A549 (cell line): ENCODE measurements at regions not wholly inside any gene's neighbourhood (a gene's known extent, or its start where the extent isn't known, plus 50 kb on each side); places are given as distances from the start of the nearest gene placed in this dataset.

ENCODE experiments used
- ATAC-seq, 2 experiments: fragments of 200-7000 bp in 1 of 2; fragments of >200 bp in 1 of 2; cut with Nextera tagmentation in 1 of 2; cut with Tn5 transposase in 1 of 2; 3 replicates each; pipeline versions ENCODE4 v1.8.0 to v1.9.1; 2018 to 2020; ENCODE audit warnings: mild to moderate bottlenecking in 1 of 2, moderate library complexity in 1 of 2
- CTCF ChIA-PET: fragments of 300-600 bp; sonication (Branson Sonifier 250); formaldehyde crosslinking; extraction: SDS; loops from one replicate; lab custom pipeline; 2021; ENCODE audit warnings: antibody characterized with exemption, inconsistent platforms; lab: Yijun Ruan, JAX
- POLR2A ChIA-PET: fragments of 350-600 bp; formaldehyde crosslinking; extraction: SDS; loops from one replicate; lab custom pipeline; 2021; ENCODE audit warnings: antibody characterized with exemption, inconsistent platforms; lab: Yijun Ruan, JAX
- DNase-seq, 2 experiments: peaks; one replicate each; pipeline versions ENCODE4 v3.0.0 to v3.0.0-alpha.2; 2011 to 2016; ENCODE audit warnings: low read depth in 1 of 2, low spot score in 1 of 2
- FAIRE-seq: peaks from 2 replicates; lab custom pipeline; 2011; peaks lifted over from hg19 to GRCh38; lab: Jason Lieb, UNC
- H3K27ac ChIP-seq, 2 experiments: fragments of >200 bp; sonication (Bioruptor Twin); formaldehyde crosslinking; 3 replicates each; pipeline ENCODE4 v1.5.1; 2016 to 2017
- H3K4me1 ChIP-seq: fragments of >200 bp; sonication (Bioruptor Twin); formaldehyde crosslinking; 3 replicates; pipeline ENCODE4 v1.6.1; 2016
- H3K4me2 ChIP-seq: fragments of >200 bp; sonication (Bioruptor Twin); formaldehyde crosslinking; 3 replicates; pipeline ENCODE4 v1.6.1; 2016
- H3K4me3 ChIP-seq: fragments of >200 bp; sonication (Bioruptor Twin); formaldehyde crosslinking; 3 replicates; pipeline ENCODE4 v1.5.1; 2016
- H3K9me3 ChIP-seq: fragments of >200 bp; sonication (Bioruptor Twin); formaldehyde crosslinking; 3 replicates; pipeline ENCODE4 v1.6.1; 2016
- ATOH8 ChIP-seq: fragments of 250-450 bp; sonication (Bioruptor Pico); IDR thresholded peaks from 2 replicates; pipeline ENCODE4 v1.5.0; 2020; ENCODE audit warnings: low read depth, mild to moderate bottlenecking, moderate library complexity
- CBX2 ChIP-seq: fragments of 200-600 bp; sonication (generic); IDR thresholded peaks from 2 replicates; pipeline ENCODE4 v1.6.1; 2016; ENCODE audit warnings: low read depth, mild to moderate bottlenecking, borderline replicate concordance
- CHD2 ChIP-seq: fragments of 150-350 bp; IDR thresholded peaks from 2 replicates; pipeline ENCODE4 v1.6.1; 2014; ENCODE audit warnings: low read length; ENCODE audit not compliant: partially characterized antibody
- CTCF ChIP-seq: fragments of >200 bp; sonication (Bioruptor Twin); formaldehyde crosslinking; IDR thresholded peaks from 3 replicates; pipeline ENCODE4 v1.5.1; 2016
- ESRRA ChIP-seq: fragments of 150-350 bp; IDR thresholded peaks from 2 replicates; pipeline ENCODE4 v1.6.1; 2014; ENCODE audit warnings: mild to moderate bottlenecking, low read length, borderline replicate concordance
- FOSL2 ChIP-seq, 2 experiments: fragments of 450-650 bp in 1 of 2; fragments of >200 bp in 1 of 2; sonication (Bioruptor Twin) in 1 of 2; formaldehyde crosslinking; IDR thresholded peaks; 2 replicates each; pipeline versions ENCODE4 v1.5.0 to v1.6.1; 2016 to 2020; ENCODE audit warnings: mild to moderate bottlenecking in 1 of 2, moderate library complexity in 1 of 2
- FOXS1 ChIP-seq: fragments of 250-450 bp; sonication (Bioruptor Pico); IDR thresholded peaks from 2 replicates; pipeline ENCODE4 v1.5.0; 2020; ENCODE audit warnings: mild to moderate bottlenecking, moderate library complexity
- HDAC2 ChIP-seq: fragments of 200-600 bp; sonication (generic); IDR thresholded peaks from 2 replicates; pipeline ENCODE4 v1.6.1; 2016
- HOXB13 ChIP-seq: fragments of 250-450 bp; sonication (Bioruptor Pico); IDR thresholded peaks from 2 replicates; pipeline ENCODE4 v1.5.0; 2020; ENCODE audit warnings: low read depth, mild to moderate bottlenecking, moderate library complexity
- HOXB5 ChIP-seq: fragments of 250-450 bp; sonication (Bioruptor Pico); IDR thresholded peaks from 2 replicates; pipeline ENCODE4 v1.5.0; 2020; ENCODE audit warnings: mild to moderate bottlenecking, moderate library complexity
- JUN ChIP-seq, 2 experiments: fragments of >200 bp; sonication (Bioruptor Twin); formaldehyde crosslinking; IDR thresholded peaks; 2 replicates in 1 of 2; 3 replicates in 1 of 2; pipeline ENCODE4 v1.6.1; 2016 to 2017
- KDM5A ChIP-seq: fragments of 200-600 bp; sonication (generic); IDR thresholded peaks from 2 replicates; pipeline ENCODE4 v1.6.1; 2016; ENCODE audit warnings: antibody characterized with exemption, mild to moderate bottlenecking
- MYC ChIP-seq: IDR thresholded peaks from 2 replicates; pipeline ENCODE4 v1.6.1; 2012; ENCODE audit warnings: mild to moderate bottlenecking, inconsistent platforms, low read length, improper control_type of control experiment, borderline replicate concordance
- NPAS2 ChIP-seq: fragments of 250-450 bp; sonication (Bioruptor Pico); IDR thresholded peaks from 2 replicates; pipeline ENCODE4 v1.8.0; 2022; ENCODE audit warnings: mild to moderate bottlenecking, moderate library complexity, borderline replicate concordance
- RARB ChIP-seq: fragments of 250-450 bp; sonication (Bioruptor Pico); IDR thresholded peaks from 2 replicates; pipeline ENCODE4 v1.8.0; 2021; ENCODE audit warnings: mild to moderate bottlenecking, moderate library complexity
- RNF2 ChIP-seq: fragments of 200-600 bp; sonication (generic); IDR thresholded peaks from 2 replicates; pipeline ENCODE4 v1.6.1; 2016; ENCODE audit warnings: low read depth, mild to moderate bottlenecking, antibody characterized with exemption, moderate library complexity, borderline replicate concordance
- SMC3 ChIP-seq: fragments of >200 bp; sonication (Bioruptor Twin); formaldehyde crosslinking; IDR thresholded peaks from 3 replicates; pipeline ENCODE4 v1.6.1; 2018; ENCODE audit warnings: inconsistent platforms
- ZFP36 ChIP-seq: fragments of 450-650 bp; IDR thresholded peaks from 2 replicates; pipeline ENCODE4 v1.6.1; 2014; ENCODE audit warnings: borderline replicate concordance; ENCODE audit not compliant: partially characterized antibody
- WGBS: methylation state at CpG from one replicate; pipeline ENCODE4 v1.1.6; 2017; ENCODE audit errors: missing lambda C conversion rate; 5-methylcytosine and 5-hydroxymethylcytosine counted together
- TF ChIP-seq, protein P1 (sequence below): fragments of 200-600 bp; sonication (generic); IDR thresholded peaks from 2 replicates; pipeline ENCODE4 v1.6.1; 2016; ENCODE audit warnings: antibody characterized with exemption, mild to moderate bottlenecking, moderate library complexity
- TF ChIP-seq, protein P2 (sequence below): IDR thresholded peaks from 2 replicates; pipeline ENCODE4 v1.6.1; 2012
- TF ChIP-seq, protein P3 (sequence below): fragments of 250-450 bp; sonication (Bioruptor Pico); IDR thresholded peaks from 2 replicates; pipeline ENCODE4 v1.5.0; 2021; ENCODE audit warnings: mild to moderate bottlenecking, moderate library complexity, borderline replicate concordance
- TF ChIP-seq, protein P4 (sequence below): fragments of 150-350 bp; IDR thresholded peaks from 2 replicates; pipeline ENCODE4 v1.6.1; 2014; ENCODE audit warnings: low read depth, mild to moderate bottlenecking, low read length
- TF ChIP-seq, protein P5 (sequence below): IDR thresholded peaks from 2 replicates; pipeline ENCODE4 v1.6.1; 2012; ENCODE audit warnings: low read depth, borderline replicate concordance
- TF ChIP-seq, protein P6 (sequence below): fragments of >200 bp; sonication (Bioruptor Twin); formaldehyde crosslinking; IDR thresholded peaks from 2 replicates; pipeline ENCODE4 v1.6.1; 2016

DNA sequence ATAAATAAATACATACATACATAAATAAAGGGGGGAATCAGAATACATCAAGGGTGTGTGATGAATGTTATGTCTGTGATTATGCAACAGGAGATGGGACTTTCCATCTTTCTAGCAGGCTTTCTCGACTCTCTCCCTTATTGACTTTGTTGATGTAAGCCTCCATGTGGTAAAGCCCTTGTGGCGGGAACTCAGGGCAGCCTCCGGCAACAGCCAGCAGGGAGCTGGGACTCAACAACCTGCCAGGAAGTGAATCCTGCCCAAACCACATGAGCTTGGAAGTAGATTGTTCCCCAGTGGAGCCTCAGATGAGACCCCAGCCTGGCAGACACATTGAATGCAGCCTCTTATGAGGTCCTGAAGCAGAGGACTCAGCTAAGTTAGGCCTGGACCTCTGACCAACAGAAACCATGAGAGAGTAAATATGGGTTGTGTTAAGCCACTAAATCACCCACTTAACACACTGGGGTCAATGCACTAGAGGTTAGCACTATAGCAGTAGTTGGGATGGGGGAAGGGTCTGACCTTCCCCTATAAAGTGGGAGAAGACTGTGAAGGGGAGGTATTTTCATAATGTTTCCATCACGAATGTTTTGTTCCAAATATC lies 104.0 kb downstream of the JCAD start:
- WGBS, result 58% methylated on average over 4 of the region's 4 CpGs
- H3K27ac ChIP-seq, result peak overlapping the region in 1 of 2 experiments; percentile 16; a peak in 1 of 6 replicates
- ATAC-seq, result 0 out of 6 replicates have a peak, but pooled peaks of 1 of the 2 experiments have one; percentile 28
- H3K4me2 ChIP-seq, result no peak overlapping the region
- H3K9me3 ChIP-seq, result peaks cover 6% of the 10 kb centered on the region; the same call in 1 of the 3 replicates
- TF ChIP-seq MYC (no peak), HOXB13 (no peak), CHD2 (no peak), JUN (IDR thresholded peaks at IDR 0.05) (no peak), CTCF (no peak), HOXB5 (no peak)
- TF ChIP-seq, protein P1, sequence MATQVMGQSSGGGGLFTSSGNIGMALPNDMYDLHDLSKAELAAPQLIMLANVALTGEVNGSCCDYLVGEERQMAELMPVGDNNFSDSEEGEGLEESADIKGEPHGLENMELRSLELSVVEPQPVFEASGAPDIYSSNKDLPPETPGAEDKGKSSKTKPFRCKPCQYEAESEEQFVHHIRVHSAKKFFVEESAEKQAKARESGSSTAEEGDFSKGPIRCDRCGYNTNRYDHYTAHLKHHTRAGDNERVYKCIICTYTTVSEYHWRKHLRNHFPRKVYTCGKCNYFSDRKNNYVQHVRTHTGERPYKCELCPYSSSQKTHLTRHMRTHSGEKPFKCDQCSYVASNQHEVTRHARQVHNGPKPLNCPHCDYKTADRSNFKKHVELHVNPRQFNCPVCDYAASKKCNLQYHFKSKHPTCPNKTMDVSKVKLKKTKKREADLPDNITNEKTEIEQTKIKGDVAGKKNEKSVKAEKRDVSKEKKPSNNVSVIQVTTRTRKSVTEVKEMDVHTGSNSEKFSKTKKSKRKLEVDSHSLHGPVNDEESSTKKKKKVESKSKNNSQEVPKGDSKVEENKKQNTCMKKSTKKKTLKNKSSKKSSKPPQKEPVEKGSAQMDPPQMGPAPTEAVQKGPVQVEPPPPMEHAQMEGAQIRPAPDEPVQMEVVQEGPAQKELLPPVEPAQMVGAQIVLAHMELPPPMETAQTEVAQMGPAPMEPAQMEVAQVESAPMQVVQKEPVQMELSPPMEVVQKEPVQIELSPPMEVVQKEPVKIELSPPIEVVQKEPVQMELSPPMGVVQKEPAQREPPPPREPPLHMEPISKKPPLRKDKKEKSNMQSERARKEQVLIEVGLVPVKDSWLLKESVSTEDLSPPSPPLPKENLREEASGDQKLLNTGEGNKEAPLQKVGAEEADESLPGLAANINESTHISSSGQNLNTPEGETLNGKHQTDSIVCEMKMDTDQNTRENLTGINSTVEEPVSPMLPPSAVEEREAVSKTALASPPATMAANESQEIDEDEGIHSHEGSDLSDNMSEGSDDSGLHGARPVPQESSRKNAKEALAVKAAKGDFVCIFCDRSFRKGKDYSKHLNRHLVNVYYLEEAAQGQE, result no peak
- TF ChIP-seq, protein P2, sequence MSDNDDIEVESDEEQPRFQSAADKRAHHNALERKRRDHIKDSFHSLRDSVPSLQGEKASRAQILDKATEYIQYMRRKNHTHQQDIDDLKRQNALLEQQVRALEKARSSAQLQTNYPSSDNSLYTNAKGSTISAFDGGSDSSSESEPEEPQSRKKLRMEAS, result no peak
- H3K4me3 ChIP-seq, result no peak overlapping the region
- peak in 1 of 2 experiments; percentile 29 for DNase-seq
- H3K4me1 ChIP-seq, result 0 out of 3 replicates have a peak, but pooled peaks cover 3% of the 10 kb centered on the region
- FAIRE-seq, result no peak
- ChIA-PET POLR2A (no interaction called here), CTCF (interaction anchor here (1.5 kb wide), 1 partner anchor 42 kb away, joined by 3 read pairs; no protein-coding TSS in a partner anchor)

GRCh38 chr10:29951441-29951931 lies 107.9 kb downstream of the JCAD start:
- DNase-seq, result no peak
- ATAC-seq, result no peak
- 86% methylated on average over 10 of the region's 11 CpGs for WGBS
- peak overlapping the region in 1 of 2 experiments; percentile 50; a peak in 2 of 6 replicates for H3K27ac ChIP-seq
- ChIA-PET POLR2A (interaction anchor here (0.6 kb wide), 1 partner anchor 157 kb away, joined by 3 read pairs; no protein-coding TSS in a partner anchor), CTCF (interaction anchor here (0.6 to 2.9 kb wide), 4 partner anchors 10 to 471 kb away, joined by 3 to 10 read pairs (median 5); no protein-coding TSS in a partner anchor)
- H3K4me1 ChIP-seq, result peaks cover 22% of the 10 kb centered on the region
- no peak overlapping the region for H3K4me2 ChIP-seq
- H3K9me3 ChIP-seq, result peaks cover 3% of the 10 kb centered on the region; the same call in 1 of the 3 replicates
- no peak overlapping the region for H3K4me3 ChIP-seq
- no peak for FAIRE-seq
- no peak for TF ChIP-seq HOXB5
- no peak for TF ChIP-seq RARB (CRISPR knock-in tag)
- no peak for TF ChIP-seq HDAC2
- TF ChIP-seq ESRRA, result no peak
- TF ChIP-seq ATOH8 (CRISPR knock-in tag), result no peak
- TF ChIP-seq, protein P3, sequence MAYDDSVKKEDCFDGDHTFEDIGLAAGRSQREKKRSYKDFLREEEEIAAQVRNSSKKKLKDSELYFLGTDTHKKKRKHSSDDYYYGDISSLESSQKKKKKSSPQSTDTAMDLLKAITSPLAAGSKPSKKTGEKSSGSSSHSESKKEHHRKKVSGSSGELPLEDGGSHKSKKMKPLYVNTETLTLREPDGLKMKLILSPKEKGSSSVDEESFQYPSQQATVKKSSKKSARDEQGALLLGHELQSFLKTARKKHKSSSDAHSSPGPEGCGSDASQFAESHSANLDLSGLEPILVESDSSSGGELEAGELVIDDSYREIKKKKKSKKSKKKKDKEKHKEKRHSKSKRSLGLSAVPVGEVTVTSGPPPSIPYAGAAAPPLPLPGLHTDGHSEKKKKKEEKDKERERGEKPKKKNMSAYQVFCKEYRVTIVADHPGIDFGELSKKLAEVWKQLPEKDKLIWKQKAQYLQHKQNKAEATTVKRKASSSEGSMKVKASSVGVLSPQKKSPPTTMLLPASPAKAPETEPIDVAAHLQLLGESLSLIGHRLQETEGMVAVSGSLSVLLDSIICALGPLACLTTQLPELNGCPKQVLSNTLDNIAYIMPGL (CRISPR knock-in tag), result no peak
- TF ChIP-seq KDM5A, result no peak
- TF ChIP-seq, protein P4, sequence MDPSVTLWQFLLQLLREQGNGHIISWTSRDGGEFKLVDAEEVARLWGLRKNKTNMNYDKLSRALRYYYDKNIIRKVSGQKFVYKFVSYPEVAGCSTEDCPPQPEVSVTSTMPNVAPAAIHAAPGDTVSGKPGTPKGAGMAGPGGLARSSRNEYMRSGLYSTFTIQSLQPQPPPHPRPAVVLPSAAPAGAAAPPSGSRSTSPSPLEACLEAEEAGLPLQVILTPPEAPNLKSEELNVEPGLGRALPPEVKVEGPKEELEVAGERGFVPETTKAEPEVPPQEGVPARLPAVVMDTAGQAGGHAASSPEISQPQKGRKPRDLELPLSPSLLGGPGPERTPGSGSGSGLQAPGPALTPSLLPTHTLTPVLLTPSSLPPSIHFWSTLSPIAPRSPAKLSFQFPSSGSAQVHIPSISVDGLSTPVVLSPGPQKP, result no peak
- no peak for TF ChIP-seq FOSL2 (IDR thresholded peaks at IDR 0.05)
- TF ChIP-seq FOSL2 (CRISPR knock-in tag; IDR thresholded peaks at IDR 0.05), result no peak
- TF ChIP-seq, protein P5, sequence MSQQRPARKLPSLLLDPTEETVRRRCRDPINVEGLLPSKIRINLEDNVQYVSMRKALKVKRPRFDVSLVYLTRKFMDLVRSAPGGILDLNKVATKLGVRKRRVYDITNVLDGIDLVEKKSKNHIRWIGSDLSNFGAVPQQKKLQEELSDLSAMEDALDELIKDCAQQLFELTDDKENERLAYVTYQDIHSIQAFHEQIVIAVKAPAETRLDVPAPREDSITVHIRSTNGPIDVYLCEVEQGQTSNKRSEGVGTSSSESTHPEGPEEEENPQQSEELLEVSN, result no peak
- no peak for TF ChIP-seq FOXS1 (CRISPR knock-in tag)
- TF ChIP-seq CBX2, result no peak
- no peak for TF ChIP-seq RNF2
- TF ChIP-seq NPAS2 (CRISPR knock-in tag), result no peak
- no peak for TF ChIP-seq SMC3
- no peak for TF ChIP-seq JUN (IDR thresholded peaks at IDR 0.05)
- TF ChIP-seq, protein P6, sequence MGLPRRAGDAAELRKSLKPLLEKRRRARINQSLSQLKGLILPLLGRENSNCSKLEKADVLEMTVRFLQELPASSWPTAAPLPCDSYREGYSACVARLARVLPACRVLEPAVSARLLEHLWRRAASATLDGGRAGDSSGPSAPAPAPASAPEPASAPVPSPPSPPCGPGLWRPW, result no peak
- TF ChIP-seq ZFP36, result no peak
